NCI-H1694 treated with DMSO at 0.1 percent for 48 hours (cell line): ENCODE measurements at regions not wholly inside any gene's neighbourhood (a gene's known extent, or its start where the extent isn't known, plus 50 kb on each side); places are given as distances from the start of the nearest gene placed in this dataset.

Experiments
- DNase-seq: peaks from one replicate; lab custom pipeline; 2025; lab: John Stamatoyannopoulos, UW

DNA sequence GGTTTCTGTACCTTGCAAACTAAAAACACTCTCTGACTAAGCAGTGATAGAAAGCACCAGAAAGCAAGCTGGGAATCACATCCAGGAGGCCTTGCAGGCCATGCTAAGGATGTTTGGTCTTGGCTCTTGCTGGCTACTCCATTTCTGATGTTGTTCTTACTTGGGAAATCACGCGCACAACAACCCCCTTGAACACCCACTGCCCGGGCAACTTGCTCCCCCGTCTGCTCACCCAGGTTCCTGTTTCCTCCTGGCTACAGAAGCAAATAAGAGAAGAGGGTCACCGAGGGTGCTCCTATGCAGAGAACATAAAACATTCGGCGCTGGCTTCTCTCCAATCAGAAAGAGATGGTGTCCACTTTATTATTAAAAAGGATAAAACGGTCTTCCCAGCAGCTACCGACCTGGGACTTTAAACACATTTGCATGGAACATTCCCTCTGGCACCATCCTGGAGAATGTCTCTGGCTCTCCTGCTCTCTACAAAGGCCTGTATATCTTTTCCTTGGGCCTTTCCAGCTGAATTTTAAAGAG lies 271.2 kb upstream of the RPL38 start:
- no peak for DNase-seq

DNA sequence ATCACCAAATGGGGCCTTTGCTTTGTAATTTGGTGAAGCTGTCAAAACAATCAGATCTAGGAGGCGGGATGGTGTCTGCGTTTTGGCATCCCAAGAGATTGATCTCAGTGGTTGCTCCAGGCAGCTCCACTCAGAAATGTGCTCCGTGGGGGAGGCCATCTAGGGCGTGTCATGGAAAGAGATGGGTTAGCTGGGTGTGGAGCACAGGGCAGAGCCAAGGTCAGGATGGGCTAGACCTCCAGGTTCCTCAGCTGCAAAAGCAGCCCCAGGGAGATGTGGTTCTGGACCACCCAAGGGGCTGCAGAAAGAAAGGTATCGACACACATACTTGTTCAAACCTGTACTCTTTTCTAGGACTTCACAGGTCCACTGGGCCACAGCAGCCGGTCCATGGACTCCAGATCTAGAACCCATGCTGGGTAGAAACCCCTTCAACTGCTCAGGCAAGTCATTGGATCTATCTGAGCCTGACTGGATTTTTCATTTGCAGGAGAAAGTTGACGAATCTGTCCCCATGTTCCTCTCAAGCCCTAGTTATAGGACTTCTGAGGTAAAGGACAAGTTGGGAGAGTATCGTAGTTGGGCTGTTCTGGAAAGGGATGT lies 270.2 kb upstream of the RPL38 start:
- DNase-seq, result no peak

DNA sequence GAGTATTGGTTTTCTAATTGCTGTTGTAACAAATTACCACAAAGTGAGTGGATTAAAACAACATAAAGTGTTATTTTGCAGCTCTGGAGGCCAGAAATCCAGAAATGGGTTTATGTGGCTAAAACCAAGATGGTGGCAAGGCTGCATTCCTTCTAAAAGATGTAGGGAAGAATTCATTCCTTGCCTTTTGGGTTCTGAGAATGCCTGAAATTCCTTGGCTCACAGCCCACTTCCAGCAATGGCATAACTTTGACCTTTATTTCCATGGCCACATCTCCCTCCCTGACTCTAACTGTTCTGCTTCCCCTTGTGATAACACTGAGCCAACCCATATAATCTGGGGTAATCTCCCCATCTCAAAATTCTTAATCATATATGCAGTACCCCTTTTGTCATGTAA lies 269.6 kb upstream of the RPL38 start:
- no peak for DNase-seq

DNA sequence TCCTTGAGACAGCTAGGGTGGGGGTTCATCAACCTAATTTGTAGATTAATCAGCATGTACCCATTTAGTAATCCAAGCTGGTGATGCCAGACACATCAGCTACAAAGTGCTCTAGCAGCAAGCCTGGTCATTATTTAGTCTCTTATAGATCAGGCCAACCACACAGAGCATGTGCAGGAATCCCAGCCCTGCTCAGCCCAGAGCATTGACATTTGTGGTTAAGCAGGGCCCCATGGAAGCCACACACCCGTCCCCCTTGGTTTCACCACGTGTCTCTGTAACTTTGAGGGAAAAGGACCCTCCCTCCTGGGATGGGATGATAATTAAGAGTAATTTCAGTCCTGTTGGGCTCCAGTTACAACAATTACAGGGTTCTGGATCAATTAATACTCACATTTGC lies 268.8 kb upstream of the RPL38 start:
- no peak for DNase-seq

DNA sequence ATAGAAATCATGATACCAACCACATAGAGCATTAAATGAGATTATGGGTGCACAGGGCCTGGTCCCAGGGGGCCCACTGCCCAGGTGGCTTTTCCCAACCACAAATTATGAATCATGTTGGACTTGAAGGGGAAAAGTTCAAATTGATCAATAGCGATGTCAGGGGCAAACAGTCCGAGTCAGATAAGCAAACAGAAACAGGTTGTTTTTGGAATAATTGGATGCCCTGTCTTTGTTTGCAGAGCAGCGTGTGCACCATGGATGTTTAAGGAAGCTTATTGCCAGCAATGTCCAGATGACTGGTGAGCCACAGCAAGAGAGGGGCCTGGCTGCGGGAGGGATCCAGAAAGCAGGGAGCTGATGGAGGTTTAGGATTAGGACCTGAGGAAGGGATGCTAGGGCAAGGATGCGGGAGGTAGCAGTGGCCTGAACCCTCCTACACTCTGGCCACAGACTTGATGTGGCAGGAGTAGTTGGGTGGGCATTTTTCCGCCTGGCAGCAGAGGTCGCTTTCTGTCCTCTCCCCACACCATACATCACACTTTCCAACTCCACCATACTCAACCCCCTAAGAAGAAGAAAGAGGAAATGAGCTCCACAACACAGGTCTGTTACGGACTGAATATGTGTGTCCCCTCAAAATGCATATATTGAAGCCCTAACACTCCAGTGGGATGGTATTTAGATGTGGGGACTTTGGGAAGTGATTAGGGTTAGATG lies 266.4 kb upstream of the RPL38 start:
- no peak for DNase-seq

DNA sequence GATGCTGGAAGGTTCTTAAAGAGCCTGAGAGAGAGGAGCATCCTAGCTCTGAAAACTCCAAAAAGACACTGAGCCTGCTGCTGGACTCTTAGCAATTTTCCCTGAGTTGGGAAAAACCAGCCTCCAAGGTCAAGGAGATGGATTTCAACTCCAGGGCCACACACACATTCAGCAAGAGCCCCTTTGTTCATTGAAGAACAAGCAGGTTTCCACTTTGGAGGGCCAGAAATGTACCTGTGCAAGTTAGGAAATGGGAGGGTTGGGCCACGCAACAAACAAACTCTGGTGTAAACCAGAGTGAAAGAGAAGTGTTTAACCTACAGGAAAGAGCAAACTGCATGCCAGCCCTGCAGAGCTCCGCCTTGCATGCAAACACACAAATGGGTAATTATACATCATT lies 264.8 kb upstream of the RPL38 start:
- DNase-seq, result no peak

DNA sequence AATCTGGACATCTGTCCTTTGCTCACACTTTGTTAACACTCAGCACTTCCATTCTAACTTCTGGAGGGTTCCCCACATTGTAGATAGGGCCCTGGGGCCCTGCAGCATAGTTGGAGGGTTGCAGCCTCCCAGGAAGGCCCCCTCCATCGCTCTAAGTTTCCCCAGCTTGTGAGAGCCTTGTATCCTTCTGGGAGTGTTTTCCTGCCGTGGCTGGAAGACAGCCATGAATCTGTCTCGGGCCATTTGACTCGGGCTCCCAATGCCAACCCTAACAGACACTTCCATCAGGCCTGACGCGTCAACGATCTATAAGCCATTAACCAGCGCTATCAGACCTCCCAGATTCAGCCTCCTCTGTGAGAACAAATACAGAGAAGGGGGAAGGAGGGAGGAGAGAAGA lies 263.7 kb upstream of the RPL38 start:
- no peak for DNase-seq

DNA sequence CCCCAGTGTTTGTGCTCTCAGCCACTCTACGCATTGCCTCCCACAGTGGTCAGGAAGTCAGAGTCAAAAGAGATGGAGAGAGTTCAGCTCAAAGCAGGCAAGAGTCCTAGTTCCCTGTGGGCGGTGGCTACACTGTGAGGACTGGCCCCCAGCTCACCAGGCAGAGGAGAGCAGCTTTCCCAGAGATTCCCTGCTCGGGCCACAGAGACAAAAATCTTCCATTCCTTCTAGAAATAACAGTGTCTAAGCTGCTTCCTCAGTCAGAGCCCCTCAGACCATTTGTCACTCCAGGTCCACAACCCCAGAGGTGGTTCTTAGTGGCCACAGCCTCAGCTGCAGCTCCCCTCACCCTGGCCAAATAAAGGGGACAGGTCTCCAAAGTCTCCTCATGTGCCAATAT lies 263.0 kb upstream of the RPL38 start:
- no peak for DNase-seq

DNA sequence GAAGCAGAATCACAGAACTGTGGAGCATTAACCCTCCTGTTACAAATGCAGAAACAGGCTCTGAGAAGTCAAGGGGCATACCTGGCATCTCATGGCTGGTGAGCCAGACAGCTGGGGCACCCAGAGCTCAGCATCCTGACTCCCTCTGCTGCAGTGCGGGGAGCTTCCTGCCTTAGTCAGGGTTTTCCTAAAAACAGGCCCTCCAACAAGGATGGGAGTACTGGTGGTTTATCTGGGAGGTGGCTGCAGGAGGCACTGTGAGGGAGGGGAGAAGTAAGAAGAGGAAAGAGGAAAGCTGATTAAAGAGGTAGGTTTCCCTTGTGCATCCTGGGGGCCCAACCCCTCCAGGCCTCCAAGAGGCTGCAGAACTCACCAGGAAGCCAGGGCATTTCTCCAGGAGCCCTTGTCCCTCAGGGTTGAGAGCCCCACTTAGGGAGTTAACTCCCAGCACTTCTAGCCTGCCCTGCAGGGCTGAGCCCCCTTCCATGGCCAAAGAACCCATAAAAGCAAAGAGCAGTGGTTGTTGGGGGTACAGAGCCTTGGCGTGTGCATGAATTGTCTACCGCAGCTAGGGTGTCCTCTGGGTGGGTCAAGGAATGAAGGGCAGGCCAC lies 261.5 kb upstream of the RPL38 start:
- no peak for DNase-seq

DNA sequence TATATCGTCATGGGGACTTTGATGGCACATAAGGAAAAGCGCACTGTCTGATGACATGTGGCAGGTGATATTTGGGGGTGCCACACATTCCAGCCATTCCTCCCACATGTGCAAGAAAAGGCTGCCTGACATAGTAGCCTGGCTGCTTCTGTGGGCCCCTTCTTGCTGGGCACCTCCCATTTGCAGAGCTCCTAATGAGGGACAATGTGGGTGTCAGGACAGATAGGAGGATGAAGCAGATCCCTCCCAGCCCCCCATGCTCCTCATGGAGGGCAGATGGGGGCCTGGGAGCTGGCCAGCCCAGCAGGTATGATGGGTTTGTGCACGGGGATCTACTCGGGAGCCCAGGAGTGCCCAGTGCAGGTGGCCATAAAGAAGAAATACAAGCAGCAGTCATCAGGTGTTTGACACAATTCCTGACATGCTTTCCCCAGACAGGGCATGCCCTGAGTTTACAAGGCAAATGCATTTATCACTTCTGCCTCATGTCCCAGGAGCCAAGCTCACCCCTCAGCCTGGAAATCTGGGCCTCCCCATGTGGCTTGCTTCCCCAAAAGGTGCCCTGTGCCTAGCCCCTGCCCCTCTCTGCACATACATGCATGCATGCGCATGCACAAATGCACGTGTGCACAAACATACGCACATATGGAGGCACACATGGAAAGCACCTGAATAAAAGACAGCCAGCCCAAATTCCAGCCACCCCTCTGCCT lies 260.6 kb upstream of the RPL38 start:
- DNase-seq, result no peak

DNA sequence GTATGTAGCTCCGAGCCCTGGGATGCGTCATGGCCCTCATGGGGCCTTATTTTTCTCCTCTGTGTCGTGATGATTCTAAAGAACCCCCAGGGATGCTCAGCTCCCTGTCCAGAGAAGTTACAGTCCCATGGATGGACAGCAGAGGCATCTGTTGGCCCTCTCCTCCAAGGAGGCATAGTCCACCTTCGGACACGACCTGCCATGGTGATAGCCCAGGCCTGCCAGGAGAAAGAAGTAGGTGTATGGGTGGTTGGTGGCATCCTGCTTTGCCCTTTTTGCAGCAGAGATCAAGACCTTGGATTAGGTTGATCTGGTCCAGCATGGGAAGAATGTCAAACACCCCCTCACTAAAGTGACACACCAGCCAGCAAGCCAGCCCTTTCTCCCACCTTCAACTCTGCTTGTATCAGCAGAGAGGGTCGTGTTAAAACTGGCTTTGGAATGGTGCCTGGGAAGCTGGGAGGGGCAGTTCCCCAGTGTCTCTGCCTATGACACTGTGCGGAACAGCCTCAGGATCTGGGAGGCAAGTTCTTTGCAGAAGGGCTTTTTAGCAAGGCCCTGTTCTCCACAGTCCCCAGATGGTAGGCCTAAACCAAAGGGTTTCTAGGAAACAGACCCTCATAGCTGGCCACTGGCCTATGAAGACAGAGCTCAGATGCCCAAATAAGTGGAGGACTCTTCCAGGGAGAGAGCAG lies 259.9 kb upstream of the RPL38 start:
- DNase-seq, result no peak

DNA sequence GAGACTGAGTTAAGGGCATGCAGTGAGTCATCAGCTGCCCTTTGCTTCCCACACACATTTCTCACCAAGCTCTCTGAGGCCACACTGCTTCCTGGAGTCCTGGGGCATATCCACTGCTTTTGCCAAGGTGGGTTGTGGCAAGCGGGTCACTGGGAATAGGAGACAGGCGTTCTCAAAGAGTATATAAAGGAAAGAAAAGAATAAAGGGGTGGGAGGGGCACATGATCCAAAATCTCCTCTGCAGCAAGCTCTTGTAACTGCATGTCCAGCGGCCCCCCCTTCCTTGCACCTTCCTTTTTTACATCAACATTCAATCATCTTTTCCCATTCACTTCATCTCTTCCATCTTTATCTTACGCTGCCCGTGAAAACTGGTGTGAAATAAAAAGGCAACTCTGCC lies 259.1 kb upstream of the RPL38 start:
- no peak for DNase-seq

DNA sequence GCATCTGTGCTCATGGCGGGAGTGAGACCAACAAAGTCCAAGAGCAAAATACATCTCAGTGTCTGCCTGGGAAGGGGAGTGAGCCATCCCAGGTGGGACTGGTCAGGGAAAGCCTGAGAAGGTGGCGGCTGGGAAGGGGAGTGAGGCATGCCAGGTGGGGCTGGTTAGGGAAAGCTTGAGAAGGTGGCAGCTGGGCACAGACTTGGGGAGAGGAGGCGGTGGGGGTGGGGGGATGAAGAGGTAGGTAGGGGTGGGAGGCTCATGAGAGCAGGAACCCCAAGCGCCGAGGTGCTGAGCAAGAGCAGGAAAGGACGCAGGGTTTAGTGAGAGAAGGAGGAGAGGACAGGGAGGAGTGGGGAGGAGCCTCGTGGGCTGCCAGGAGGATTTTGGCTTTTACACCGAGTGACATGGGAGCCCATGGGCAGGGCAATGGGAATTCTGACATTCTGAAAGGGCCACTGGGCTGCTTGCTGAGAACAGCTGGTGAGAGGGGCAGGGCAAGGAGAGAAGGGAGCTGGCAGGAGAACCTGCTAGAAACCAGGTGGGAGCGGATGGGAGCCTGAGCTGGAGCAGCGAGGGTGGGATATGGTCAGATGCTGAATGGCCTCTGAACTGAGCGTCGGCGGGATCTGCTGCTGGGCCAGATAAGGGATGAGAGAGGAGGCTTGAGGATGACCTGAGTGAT lies 256.1 kb upstream of the RPL38 start:
- DNase-seq, result no peak

DNA sequence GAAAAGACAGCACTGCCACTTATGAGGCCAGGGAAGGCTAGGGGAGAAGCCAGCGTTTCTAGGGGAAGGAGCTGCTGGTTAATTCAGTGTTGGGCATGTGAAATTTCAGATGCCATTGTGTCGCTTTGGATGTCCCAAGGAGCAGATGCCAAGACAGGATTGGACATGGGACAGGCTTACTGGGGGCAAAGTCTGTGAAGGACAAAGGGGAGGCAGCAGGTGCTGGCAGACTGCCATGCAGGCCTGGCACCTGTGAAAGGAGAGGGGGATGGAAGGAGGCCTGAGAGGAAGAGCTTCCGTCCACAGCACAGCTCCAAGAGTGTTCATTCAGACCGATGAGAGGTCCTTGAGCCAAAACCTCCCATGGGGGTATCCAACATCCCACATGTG lies 255.5 kb upstream of the RPL38 start:
- no peak for DNase-seq

DNA sequence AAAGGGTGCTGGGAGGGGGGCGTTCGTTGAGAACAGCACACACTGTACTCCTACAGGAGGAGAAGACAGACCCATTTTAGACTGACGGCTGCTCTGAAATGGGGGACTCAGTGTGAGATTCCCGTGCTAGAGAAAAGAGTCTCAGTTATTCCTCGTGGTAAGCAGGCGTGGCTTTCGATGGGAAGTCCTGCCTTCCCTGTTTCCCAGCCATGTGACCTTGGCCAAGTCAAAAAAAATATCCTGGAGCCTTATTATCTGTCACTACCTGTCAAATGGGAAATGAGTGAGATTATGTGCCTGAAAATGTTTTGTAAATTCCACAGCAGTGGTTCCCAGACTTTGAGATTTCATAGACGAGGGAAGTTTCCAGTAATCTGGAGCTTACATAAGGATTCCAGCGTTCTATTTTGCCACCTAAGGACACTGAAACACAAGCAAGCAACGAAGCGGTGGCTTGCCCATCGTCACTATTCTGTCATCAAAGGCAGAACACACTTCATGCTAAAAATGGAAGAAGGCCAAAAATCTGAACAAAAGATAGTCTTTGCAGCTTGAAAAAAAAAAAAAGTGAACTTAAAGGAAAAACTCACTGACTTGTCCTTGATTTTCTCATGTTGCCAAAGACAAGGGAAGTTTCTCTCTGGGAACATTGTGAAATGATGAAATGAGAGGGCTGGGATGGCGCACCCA lies 253.4 kb upstream of the RPL38 start:
- DNase-seq, result no peak

DNA sequence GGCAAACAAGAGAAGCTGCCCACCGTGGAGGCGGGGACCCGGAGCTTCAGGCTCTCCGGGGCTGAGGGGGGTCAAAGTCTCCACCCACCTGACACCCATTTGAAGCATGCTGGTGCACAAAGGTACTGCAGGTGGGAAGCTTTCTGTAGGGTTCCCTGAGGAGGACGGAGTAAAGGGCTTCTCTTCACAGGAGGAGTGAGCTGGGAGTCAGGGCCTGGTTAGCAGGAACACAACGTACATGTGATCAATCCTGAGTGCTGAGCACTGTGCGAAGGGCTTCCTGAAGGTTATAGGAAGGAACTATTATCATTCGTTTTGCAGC lies 252.9 kb upstream of the RPL38 start:
- no peak for DNase-seq

DNA sequence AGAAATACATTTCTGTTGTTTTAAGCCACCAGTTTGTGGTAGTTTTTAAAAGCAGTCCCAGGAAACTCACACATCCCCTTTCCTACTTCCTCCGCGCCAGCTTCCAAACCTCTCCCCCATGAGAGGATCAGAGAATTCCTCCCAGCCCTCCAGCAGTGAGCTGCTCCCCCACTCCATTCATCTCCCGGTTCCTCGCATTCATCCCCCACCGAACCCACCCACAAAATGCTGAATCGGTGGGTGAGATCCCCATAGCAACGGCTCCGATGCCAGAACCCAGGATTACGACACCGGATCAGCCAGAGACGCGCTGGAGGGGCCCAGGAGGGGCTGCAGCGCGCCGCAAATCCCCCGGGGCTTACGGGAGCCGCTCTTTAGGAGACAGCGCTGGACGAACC lies 251.4 kb upstream of the RPL38 start:
- no peak for DNase-seq

DNA sequence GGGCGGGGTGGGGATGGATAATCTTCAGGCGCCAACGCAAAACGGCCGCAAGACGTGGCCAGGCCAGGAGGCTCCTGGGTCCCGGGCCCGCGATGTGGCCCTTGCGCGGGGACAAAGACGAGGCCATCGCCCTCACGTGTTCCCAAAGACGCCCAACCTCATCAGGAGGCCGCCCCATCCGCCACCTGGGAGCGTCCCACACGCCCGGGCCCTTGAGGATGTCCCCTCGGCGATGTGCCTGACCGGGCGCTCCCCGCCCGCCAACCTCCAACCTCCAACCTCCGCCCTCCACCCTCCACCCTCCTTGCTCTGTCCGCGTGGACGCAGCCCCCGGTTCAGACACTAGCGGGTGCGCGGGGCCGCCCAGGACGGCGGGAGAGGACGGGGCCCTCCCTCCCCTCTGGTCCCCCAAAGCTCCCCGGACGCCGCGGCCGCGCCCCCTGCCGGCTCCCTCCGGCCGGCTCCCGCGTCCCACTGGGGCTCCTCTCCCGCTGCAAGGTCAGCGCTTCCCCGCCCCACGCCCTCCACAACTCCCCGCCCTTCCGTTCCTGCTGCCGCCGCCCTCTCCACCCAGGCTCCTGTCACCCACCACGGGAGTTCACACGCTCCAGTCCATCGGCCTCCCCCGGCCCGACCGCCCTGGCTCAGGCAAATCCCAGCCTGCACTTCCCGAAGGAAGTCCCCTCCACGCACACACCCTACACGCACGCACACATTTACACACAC lies 250.8 kb upstream of the RPL38 start:
- peak; percentile 20 for DNase-seq

DNA sequence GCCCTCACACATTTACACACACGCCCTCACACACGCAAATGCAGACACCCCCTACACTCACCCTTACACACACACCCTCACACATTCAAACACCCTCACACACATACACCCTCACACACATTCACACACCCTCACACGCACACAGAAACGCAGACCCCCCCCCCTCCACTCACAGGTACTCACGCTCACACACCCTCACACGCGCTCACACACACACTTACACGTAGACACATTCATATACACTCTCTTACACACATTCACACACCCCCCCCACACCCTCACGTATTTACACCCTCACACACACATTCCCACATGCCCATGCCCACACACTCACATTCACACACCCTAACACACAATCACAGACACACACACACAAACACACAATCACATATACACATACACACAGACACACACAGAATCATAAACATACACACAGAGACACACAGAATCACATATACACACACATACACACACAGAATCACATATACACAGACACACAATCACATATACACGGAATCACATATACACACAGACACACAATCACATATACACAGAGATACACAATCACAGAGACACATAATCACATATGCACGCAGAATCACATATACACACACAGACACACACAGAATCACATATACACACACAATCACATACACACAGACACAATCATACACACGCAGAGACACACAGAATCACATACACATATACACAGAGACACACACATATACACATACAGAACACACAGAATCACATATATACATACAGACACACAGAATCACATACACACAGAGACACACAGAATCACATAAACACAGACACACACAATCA lies 250.1 kb upstream of the RPL38 start:
- DNase-seq, result no peak

DNA sequence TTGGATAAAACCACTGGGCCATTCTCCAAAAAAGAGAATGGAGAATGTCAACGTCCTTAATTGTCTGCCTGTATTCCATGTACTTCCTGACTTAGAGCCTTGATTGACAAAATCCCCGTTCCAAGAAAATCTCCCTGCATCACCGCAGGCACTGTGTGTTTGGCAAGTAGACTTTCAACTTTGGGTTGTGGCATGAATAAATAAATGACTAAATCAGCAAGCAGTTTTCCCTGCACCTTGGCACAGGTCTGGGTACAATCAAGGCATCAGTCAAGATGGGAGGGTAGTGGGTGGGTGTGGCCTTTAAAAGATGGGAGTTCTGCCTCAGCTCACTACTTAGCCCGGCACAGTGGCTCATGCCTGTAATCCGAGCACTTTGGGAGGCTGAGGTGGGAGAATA lies 248.5 kb upstream of the RPL38 start:
- no peak for DNase-seq
